ENCODE measurements at regions not wholly inside any gene's neighbourhood (a gene's known extent, or its start where the extent isn't known, plus 50 kb on each side); places are given as distances from the start of the nearest gene placed in this dataset.

GRCh38 chr1:103266036-103266435, 157.7 kb upstream of the COL11A1 start:
- no peaks in the 10 kb centered on the region for H3K9me3 ChIP-seq
- H3K36me3 ChIP-seq (ENCODE audit: low read depth, missing control alignments) = no peaks in the 10 kb centered on the region
- no peak overlapping the region for H3K4me3 ChIP-seq
- no peak for DNase-seq
- no peaks in the 10 kb centered on the region for H3K4me1 ChIP-seq
- H3K27ac ChIP-seq = no peak overlapping the region
- intact Hi-C loops (cut with DNase I; ENCODE audit: low total_unique reads) = no loop called here
- H3K27me3 ChIP-seq = no peaks in the 10 kb centered on the region
- TF ChIP-seq, protein P1, sequence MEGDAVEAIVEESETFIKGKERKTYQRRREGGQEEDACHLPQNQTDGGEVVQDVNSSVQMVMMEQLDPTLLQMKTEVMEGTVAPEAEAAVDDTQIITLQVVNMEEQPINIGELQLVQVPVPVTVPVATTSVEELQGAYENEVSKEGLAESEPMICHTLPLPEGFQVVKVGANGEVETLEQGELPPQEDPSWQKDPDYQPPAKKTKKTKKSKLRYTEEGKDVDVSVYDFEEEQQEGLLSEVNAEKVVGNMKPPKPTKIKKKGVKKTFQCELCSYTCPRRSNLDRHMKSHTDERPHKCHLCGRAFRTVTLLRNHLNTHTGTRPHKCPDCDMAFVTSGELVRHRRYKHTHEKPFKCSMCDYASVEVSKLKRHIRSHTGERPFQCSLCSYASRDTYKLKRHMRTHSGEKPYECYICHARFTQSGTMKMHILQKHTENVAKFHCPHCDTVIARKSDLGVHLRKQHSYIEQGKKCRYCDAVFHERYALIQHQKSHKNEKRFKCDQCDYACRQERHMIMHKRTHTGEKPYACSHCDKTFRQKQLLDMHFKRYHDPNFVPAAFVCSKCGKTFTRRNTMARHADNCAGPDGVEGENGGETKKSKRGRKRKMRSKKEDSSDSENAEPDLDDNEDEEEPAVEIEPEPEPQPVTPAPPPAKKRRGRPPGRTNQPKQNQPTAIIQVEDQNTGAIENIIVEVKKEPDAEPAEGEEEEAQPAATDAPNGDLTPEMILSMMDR (IDR thresholded peaks at IDR 0.05) = no peak
- TF ChIP-seq POLR2A (IDR thresholded peaks at IDR 0.05) = no peak

DNA sequence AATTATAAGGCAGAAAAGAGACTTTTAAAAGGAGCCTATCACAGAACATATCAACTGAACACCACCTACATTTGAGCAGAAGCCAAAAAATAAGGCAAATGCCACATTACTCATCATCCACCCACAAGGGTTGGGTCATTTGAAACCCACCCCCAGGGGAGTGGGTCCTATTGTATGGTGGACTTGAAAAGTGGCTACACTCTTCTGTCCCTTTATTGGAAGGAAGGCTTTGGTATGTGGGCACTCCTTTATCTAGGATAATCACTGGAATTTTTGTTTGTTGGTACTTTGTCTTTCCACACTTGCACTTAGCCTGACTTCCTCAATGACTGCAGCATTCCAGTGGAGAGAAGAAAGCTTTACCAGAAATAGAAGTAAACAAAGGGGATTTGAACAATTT, 157.2 kb upstream of the COL11A1 start:
- DNase-seq = no peak
- TF ChIP-seq, protein P1 (IDR thresholded peaks at IDR 0.05) = no peak
- no peak for TF ChIP-seq POLR2A (IDR thresholded peaks at IDR 0.05)
- H3K4me1 ChIP-seq = no peaks in the 10 kb centered on the region
- no peaks in the 10 kb centered on the region for H3K36me3 ChIP-seq (ENCODE audit: low read depth, missing control alignments)
- no peaks in the 10 kb centered on the region for H3K9me3 ChIP-seq
- H3K27me3 ChIP-seq = no peaks in the 10 kb centered on the region
- H3K27ac ChIP-seq = no peak overlapping the region
- intact Hi-C loops (cut with DNase I; ENCODE audit: low total_unique reads) = no loop called here
- no peak overlapping the region for H3K4me3 ChIP-seq

- no peaks in the 10 kb centered on the region for H3K4me1 ChIP-seq
- H3K36me3 ChIP-seq (ENCODE audit: low read depth, missing control alignments) = no peaks in the 10 kb centered on the region
- no peaks in the 10 kb centered on the region for H3K9me3 ChIP-seq
- H3K27me3 ChIP-seq = no peaks in the 10 kb centered on the region
- DNase-seq = no peak
- no peak overlapping the region for H3K27ac ChIP-seq
- TF ChIP-seq POLR2A (IDR thresholded peaks at IDR 0.05) = no peak
- TF ChIP-seq, protein P1 (IDR thresholded peaks at IDR 0.05) = no peak
- intact Hi-C loops (cut with DNase I; ENCODE audit: low total_unique reads) = no loop called here
- 88 to 91% methylated on average over 2 of the region's 2 CpGs for WGBS, 2 donors
- H3K4me3 ChIP-seq = no peak overlapping the region
Observed at GRCh38 chr1:103259982-103260381, 151.7 kb upstream of the COL11A1 start.

DNA sequence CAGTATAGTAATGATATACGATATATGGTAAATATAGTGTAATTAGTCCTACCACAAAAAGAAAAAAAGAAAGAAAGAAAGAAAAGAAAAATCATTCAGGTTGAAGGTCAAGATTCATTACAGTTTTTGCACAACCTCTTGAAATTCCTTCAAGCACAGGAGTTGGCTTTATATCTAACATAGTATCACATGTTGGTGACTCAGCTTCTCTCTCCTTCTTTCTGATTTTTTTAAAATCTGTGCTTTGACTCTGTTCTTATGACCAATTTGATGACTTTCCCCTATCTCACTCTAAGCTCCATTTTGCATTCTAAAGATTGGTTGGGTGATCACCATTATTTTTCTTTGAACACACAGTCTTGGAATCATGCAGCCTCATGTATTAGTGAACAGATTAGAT, 148.2 kb upstream of the COL11A1 start:
- intact Hi-C loops (cut with DNase I; ENCODE audit: low total_unique reads) = no loop called here

GRCh38 chr1:103254691-103255090, 146.4 kb upstream of the COL11A1 start:
- H3K4me1 ChIP-seq = no peaks in the 10 kb centered on the region
- DNase-seq = no peak
- H3K9me3 ChIP-seq = no peaks in the 10 kb centered on the region
- no peaks in the 10 kb centered on the region for H3K36me3 ChIP-seq (ENCODE audit: low read depth, missing control alignments)
- no peaks in the 10 kb centered on the region for H3K27me3 ChIP-seq
- H3K4me3 ChIP-seq = no peak overlapping the region
- intact Hi-C loops (cut with DNase I; ENCODE audit: low total_unique reads) = no loop called here
- H3K27ac ChIP-seq = no peak overlapping the region
- TF ChIP-seq POLR2A (IDR thresholded peaks at IDR 0.05) = no peak
- TF ChIP-seq, protein P1 (IDR thresholded peaks at IDR 0.05) = no peak
- WGBS, 2 donors = 62 to 63% methylated on average over 3 of the region's 3 CpGs

More for the DNA sequence above, 148.2 kb upstream of the COL11A1 start:
- no peaks in the 10 kb centered on the region for H3K27me3 ChIP-seq
- WGBS, 2 donors = 94 to 96% methylated on average over 1 of the region's 1 CpG
- H3K4me1 ChIP-seq = no peaks in the 10 kb centered on the region
- no peaks in the 10 kb centered on the region for H3K9me3 ChIP-seq
- no peak for DNase-seq
- TF ChIP-seq POLR2A (IDR thresholded peaks at IDR 0.05) = no peak
- TF ChIP-seq, protein P1 (IDR thresholded peaks at IDR 0.05) = no peak
- no peaks in the 10 kb centered on the region for H3K36me3 ChIP-seq (ENCODE audit: low read depth, missing control alignments)
- no peak overlapping the region for H3K27ac ChIP-seq
- H3K4me3 ChIP-seq = no peak overlapping the region
